Right ventricle myocardium inferior (tissue), 1 donor: ENCODE measurements at regions not wholly inside any gene's neighbourhood (a gene's known extent, or its start where the extent isn't known, plus 50 kb on each side); places are given as distances from the start of the nearest gene placed in this dataset.
"Not testable (repeated sequence)": the region's sequence is repeated elsewhere in the genome, so short reads cannot be mapped to it uniquely, and the experiment has no call there.

Experiments used
- ATAC-seq: fragments of 200-7000 bp; cut with Tn5 transposase; one replicate; pipeline ENCODE4 v1.9.1; 2020; ENCODE audit warnings: mild to moderate bottlenecking, moderate library complexity
- DNase-seq: peaks from one replicate; pipeline ENCODE4 v3.0.0; 2021; ENCODE audit errors: missing footprints
- intact Hi-C: fragments of 100-400 bp; cut with DNase I; formaldehyde crosslinking; loops from one replicate; pipeline ENCODE4 v1.11.0; 2022
- donor health status: DM: no; HTN: yes; CAD: no; lungs with severe emphysema.

GRCh38 chr13:68784275-68784674 lies 1323.4 kb upstream of the ATXN8OS start:
- intact Hi-C loops = no loop called here
- no peak for DNase-seq
- no peak for ATAC-seq

- ATAC-seq (no peak), DNase-seq (no peak)
- intact Hi-C loops = no loop called here
Observed at GRCh38 chr13:68759617-68760016, 1348.0 kb upstream of the ATXN8OS start.

GRCh38 chr13:68749796-68750195 lies 1357.8 kb upstream of the ATXN8OS start:
- ATAC-seq (no peak), DNase-seq (no peak)
- intact Hi-C loops = no loop called here

- ATAC-seq (no peak), DNase-seq (no peak)
- intact Hi-C loops = no loop called here
Observed at GRCh38 chr13:68748038-68748437, 1359.6 kb upstream of the ATXN8OS start.

GRCh38 chr13:68745502-68745901 lies 1362.1 kb upstream of the ATXN8OS start:
- no peak for ATAC-seq
- intact Hi-C loops = no loop called here
- no peak for DNase-seq

GRCh38 chr13:68736961-68737360 lies 1370.7 kb upstream of the ATXN8OS start:
- intact Hi-C loops = no loop called here
- DNase-seq (no peak), ATAC-seq (no peak)

GRCh38 chr13:68727798-68728197 lies 1379.8 kb upstream of the ATXN8OS start:
- DNase-seq = no peak
- no peak for ATAC-seq
- intact Hi-C loops = no loop called here

- intact Hi-C loops = no loop called here
- ATAC-seq (no peak), DNase-seq (no peak)
Observed at GRCh38 chr13:68727165-68727564, 1380.5 kb upstream of the ATXN8OS start.

- DNase-seq = no peak
- intact Hi-C loops = no loop called here
- ATAC-seq = no peak
Observed at GRCh38 chr13:68719815-68720214, 1387.8 kb upstream of the ATXN8OS start.

GRCh38 chr13:68715651-68716050 lies 1392.0 kb upstream of the ATXN8OS start:
- intact Hi-C loops = no loop called here
- no peak for ATAC-seq
- DNase-seq = no peak

- DNase-seq (no peak), ATAC-seq (no peak)
- intact Hi-C loops = no loop called here
Observed at GRCh38 chr13:68714292-68714691, 1393.3 kb upstream of the ATXN8OS start.

- ATAC-seq (no peak), DNase-seq (no peak)
- intact Hi-C loops = no loop called here
Observed at GRCh38 chr13:68713394-68713793, 1394.2 kb upstream of the ATXN8OS start.

GRCh38 chr13:68708336-68708908 lies 1399.2 kb upstream of the ATXN8OS start:
- DNase-seq (no peak), ATAC-seq (no peak)
- intact Hi-C loops = no loop called here

- intact Hi-C loops, DNase-seq, ATAC-seq: not testable (repeated sequence)
Observed at GRCh38 chr13:68706044-68706443, 1401.6 kb upstream of the ATXN8OS start.

GRCh38 chr13:68697551-68697950 lies 1410.1 kb upstream of the ATXN8OS start:
- no peak for ATAC-seq
- intact Hi-C loops = no loop called here
- no peak for DNase-seq

GRCh38 chr13:68696907-68697306 lies 1410.7 kb upstream of the ATXN8OS start:
- DNase-seq (no peak), ATAC-seq (no peak)
- intact Hi-C loops = no loop called here

- DNase-seq = no peak
- ATAC-seq = no peak
- intact Hi-C loops = no loop called here
Observed at GRCh38 chr13:68692049-68692448, 1415.6 kb upstream of the ATXN8OS start.

GRCh38 chr13:68690567-68690966 lies 1417.1 kb upstream of the ATXN8OS start:
- ATAC-seq = no peak
- intact Hi-C loops = no loop called here

GRCh38 chr13:68676513-68677115 lies 1431.0 kb upstream of the ATXN8OS start:
- intact Hi-C loops = no loop called here
- no peak for DNase-seq
- no peak for ATAC-seq

More at GRCh38 chr13:68690567-68690966, 1417.1 kb upstream of the ATXN8OS start:
- no peak for DNase-seq

GRCh38 chr13:68675209-68675608 lies 1432.4 kb upstream of the ATXN8OS start:
- no peak for ATAC-seq
- DNase-seq = no peak
- intact Hi-C loops = no loop called here

GRCh38 chr13:68667863-68668262 lies 1437.7 kb upstream of the PCDH9 start:
- ATAC-seq = no peak
- DNase-seq = no peak
- intact Hi-C loops = no loop called here
